ENCODE measurements at regions not wholly inside any gene's neighbourhood (a gene's known extent, or its start where the extent isn't known, plus 50 kb on each side); places are given as distances from the start of the nearest gene placed in this dataset.

- TF ChIP-seq RAD21 (IDR thresholded peaks at IDR 0.05; ENCODE audit: low read length) (no peak), SMC3 (IDR thresholded peaks at IDR 0.05; ENCODE audit: low read depth, low read length) (no peak), POLR2A (IDR thresholded peaks at IDR 0.05; ENCODE audit: low read depth, low read length) (no peak), RCOR1 (IDR thresholded peaks at IDR 0.05; ENCODE audit: insufficient replicate concordance, low read length) (no peak), FOS (IDR thresholded peaks at IDR 0.05; ENCODE audit: low read depth, low read length) (no peak)
- TF ChIP-seq, protein P1, sequence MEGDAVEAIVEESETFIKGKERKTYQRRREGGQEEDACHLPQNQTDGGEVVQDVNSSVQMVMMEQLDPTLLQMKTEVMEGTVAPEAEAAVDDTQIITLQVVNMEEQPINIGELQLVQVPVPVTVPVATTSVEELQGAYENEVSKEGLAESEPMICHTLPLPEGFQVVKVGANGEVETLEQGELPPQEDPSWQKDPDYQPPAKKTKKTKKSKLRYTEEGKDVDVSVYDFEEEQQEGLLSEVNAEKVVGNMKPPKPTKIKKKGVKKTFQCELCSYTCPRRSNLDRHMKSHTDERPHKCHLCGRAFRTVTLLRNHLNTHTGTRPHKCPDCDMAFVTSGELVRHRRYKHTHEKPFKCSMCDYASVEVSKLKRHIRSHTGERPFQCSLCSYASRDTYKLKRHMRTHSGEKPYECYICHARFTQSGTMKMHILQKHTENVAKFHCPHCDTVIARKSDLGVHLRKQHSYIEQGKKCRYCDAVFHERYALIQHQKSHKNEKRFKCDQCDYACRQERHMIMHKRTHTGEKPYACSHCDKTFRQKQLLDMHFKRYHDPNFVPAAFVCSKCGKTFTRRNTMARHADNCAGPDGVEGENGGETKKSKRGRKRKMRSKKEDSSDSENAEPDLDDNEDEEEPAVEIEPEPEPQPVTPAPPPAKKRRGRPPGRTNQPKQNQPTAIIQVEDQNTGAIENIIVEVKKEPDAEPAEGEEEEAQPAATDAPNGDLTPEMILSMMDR (conservative IDR thresholded peaks at IDR 0.05; ENCODE audit: low read depth, low read length), result no peak
Measured at GRCh38 chr7:46751471-46751870, 830.4 kb upstream of the IGFBP3 start.

Measured in IMR-90 (cell line).